Endothelial cell of umbilical vein (primary cell): ENCODE measurements at regions not wholly inside any gene's neighbourhood (a gene's known extent, or its start where the extent isn't known, plus 50 kb on each side); places are given as distances from the start of the nearest gene placed in this dataset.

Experiments used
- BruUV-seq: library from RNA; stranded (reverse); fragments of 400-500 nt; replicated peaks from 2 replicates; lab custom pipeline; 2021; lab: Mats Ljungman, UMichigan
- CTCF ChIA-PET: fragments of 300-600, 350-600 bp; sonication (Branson Sonifier 250); formaldehyde crosslinking; loops from one replicate; lab custom pipeline; 2021; ENCODE audit warnings: antibody characterized with exemption, inconsistent platforms; lab: Charles Lee
- POLR2A ChIA-PET: fragments of 300-600, 350-600 bp; sonication (Branson Sonifier 250); formaldehyde crosslinking; loops from one replicate; lab custom pipeline; 2021; ENCODE audit warnings: antibody characterized with exemption, inconsistent platforms; lab: Charles Lee
- DNase-seq: peaks from one replicate; pipeline ENCODE4 v3.0.0-alpha.2; 2011; ENCODE audit warnings: low read depth, low spot score
- FAIRE-seq: peaks from 2 replicates; lab custom pipeline; 2011; peaks lifted over from hg19 to GRCh38; lab: Jason Lieb, UNC
- H2AFZ ChIP-seq: 2 replicates; pipeline ENCODE4 v1.6.0; 2012; ENCODE audit warnings: low read depth, low read length, control low read depth, inconsistent platforms
- H3K27ac ChIP-seq: 2 replicates; pipeline ENCODE4 v1.5.1; 2011; ENCODE audit warnings: low read depth, mild to moderate bottlenecking, control low read depth, low read length, moderate library complexity; ENCODE audit not compliant: insufficient read depth
- H3K27me3 ChIP-seq, 2 experiments: 2 replicates each; pipeline versions ENCODE4 v1.6.0 to v1.6.1; 2011; ENCODE audit warnings: low read length in 2 of 2, mixed read lengths in 1 of 2; ENCODE audit not compliant: control insufficient read depth in 2 of 2, insufficient read depth in 2 of 2
- H3K36me3 ChIP-seq, 2 experiments: 2 replicates in 1 of 2; 3 replicates in 1 of 2; pipeline ENCODE4 v1.5.1; 2011; ENCODE audit warnings: low read length in 2 of 2, mild to moderate bottlenecking in 1 of 2, moderate library complexity in 1 of 2; ENCODE audit not compliant: control insufficient read depth in 2 of 2, insufficient read depth in 2 of 2; ENCODE audit errors: extremely low read depth in 1 of 2
- H3K4me1 ChIP-seq: 3 replicates; pipeline ENCODE4 v1.5.1; 2011; ENCODE audit warnings: mild to moderate bottlenecking, low read length; ENCODE audit not compliant: control insufficient read depth, insufficient read depth; ENCODE audit errors: extremely low read depth
- H3K4me2 ChIP-seq: 2 replicates; pipeline ENCODE4 v1.6.1; 2011; ENCODE audit warnings: low read length, control low read depth, mixed read lengths; ENCODE audit not compliant: insufficient read depth
- H3K4me3 ChIP-seq, 3 experiments: fragments of 200-600 bp in 1 of 3; sonication (generic), shearing (Covaris generic) in 1 of 3; replicated peaks in 1 of 3; 2 replicates each; pipeline ENCODE4 v1.5.1; 2011 to 2016; ENCODE audit warnings: control low read depth in 3 of 3, low read length in 3 of 3, mild to moderate bottlenecking in 2 of 3, inconsistent platforms in 1 of 3, low read depth in 1 of 3, moderate library complexity in 1 of 3; ENCODE audit not compliant: insufficient read depth in 1 of 3
- H3K79me2 ChIP-seq: 2 replicates; pipeline ENCODE4 v1.6.0; 2012; ENCODE audit warnings: low read length, inconsistent platforms; ENCODE audit not compliant: control insufficient read depth, insufficient read depth
- H3K9ac ChIP-seq: replicated peaks from 2 replicates; pipeline ENCODE3; 2011; ENCODE audit warnings: low read length, control low read depth; ENCODE audit not compliant: insufficient read depth; ENCODE audit errors: extremely low read depth
- H3K9me1 ChIP-seq: replicated peaks from 3 replicates; pipeline ENCODE4 v1.6.0; 2011; ENCODE audit warnings: mild to moderate bottlenecking, low read length; ENCODE audit not compliant: control insufficient read depth, insufficient read depth; ENCODE audit errors: extremely low read depth
- H3K9me3 ChIP-seq: replicated peaks from 2 replicates; pipeline ENCODE4 v1.5.1; 2012; ENCODE audit warnings: low read length, inconsistent platforms; ENCODE audit not compliant: control insufficient read depth, insufficient read depth
- H4K20me1 ChIP-seq: replicated peaks from 2 replicates; pipeline ENCODE3; 2011; ENCODE audit warnings: mild to moderate bottlenecking, low read length; ENCODE audit not compliant: control insufficient read depth, insufficient read depth; ENCODE audit errors: extremely low read depth
- CTCF ChIP-seq, 2 donors: IDR thresholded peaks; 1 replicate in 1 of 2; 2 replicates in 1 of 2; pipeline ENCODE4 v1.5.1; 2011; ENCODE audit warnings: low read length in 2 of 2, mild to moderate bottlenecking in 2 of 2, moderate library complexity in 2 of 2, control low read depth in 1 of 2, inconsistent platforms in 1 of 2, low read depth in 1 of 2; ENCODE audit not compliant: insufficient read depth in 1 of 2; ENCODE audit errors: extremely low read depth in 1 of 2
- EZH2 ChIP-seq: IDR thresholded peaks from 2 replicates; pipeline ENCODE4 v1.6.1; 2012; ENCODE audit warnings: borderline replicate concordance, low read depth, mild to moderate bottlenecking, moderate library complexity, low read length, inconsistent platforms; ENCODE audit not compliant: severe bottlenecking
- FOS ChIP-seq: IDR thresholded peaks from 2 replicates; pipeline ENCODE4 v1.6.1; 2011; ENCODE audit warnings: mild to moderate bottlenecking, low read length, moderate library complexity, borderline replicate concordance; ENCODE audit not compliant: insufficient read depth
- GATA2 ChIP-seq: IDR thresholded peaks from 2 replicates; pipeline ENCODE4 v1.7.0; 2011; ENCODE audit warnings: low read depth, mild to moderate bottlenecking, moderate library complexity, mixed read lengths, low read length; ENCODE audit not compliant: insufficient read length, insufficient read depth
- JUN ChIP-seq: IDR thresholded peaks from 2 replicates; pipeline ENCODE4 v1.6.1; 2011; ENCODE audit warnings: borderline replicate concordance, low read depth; ENCODE audit not compliant: insufficient read length, insufficient read depth
- MYC ChIP-seq: IDR thresholded peaks from one replicate; pipeline ENCODE4 v1.6.1; 2011; ENCODE audit warnings: mild to moderate bottlenecking, low read depth, low read length
- POLR2A ChIP-seq: IDR thresholded peaks from 2 replicates; pipeline ENCODE4 v1.6.1; 2012; ENCODE audit warnings: low read depth, mild to moderate bottlenecking, control low read depth, low read length
- POLR2AphosphoS5 ChIP-seq: IDR thresholded peaks from 2 replicates; pipeline ENCODE4 v1.6.1; 2012; ENCODE audit warnings: low read depth, mild to moderate bottlenecking, control low read depth, low read length, moderate library complexity; ENCODE audit not compliant: insufficient read depth
- dilution Hi-C: fragments of 300-500 bp; cut with MboI; formaldehyde crosslinking; loops from one replicate; pipeline ENCODE4 v1.15.0; 2019; ENCODE audit warnings: low sequenced_read_pairs; ENCODE audit not compliant: extremely low pct_ligation_motif_present
- intact Hi-C: fragments of 100-400 bp; cut with micrococcal nuclease; formaldehyde crosslinking; loops from one replicate; pipeline ENCODE4 v1.10.0; 2022
- TF ChIP-seq, protein P1 (sequence below): IDR thresholded peaks from 2 replicates; pipeline ENCODE4 v1.6.1; 2011; ENCODE audit not compliant: insufficient read depth, insufficient read length

DNA sequence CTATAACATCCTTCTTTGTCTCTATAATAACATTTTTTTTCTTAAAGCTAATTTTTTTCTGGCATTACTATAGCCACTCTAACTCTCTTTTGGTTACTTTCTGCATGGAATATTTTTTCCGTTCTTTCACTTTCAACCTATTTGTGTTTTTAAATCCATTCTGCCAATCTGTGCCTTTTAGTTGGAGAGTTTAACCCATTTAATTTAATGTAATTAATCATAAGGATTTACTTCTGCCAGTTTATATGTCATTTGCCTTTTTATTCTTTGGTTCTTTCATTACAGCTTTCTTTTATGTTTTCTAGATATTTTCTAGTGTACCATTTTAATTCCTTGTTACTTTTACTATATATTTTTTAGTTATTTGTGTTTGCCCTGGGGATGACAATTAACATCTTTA is 78.6 kb downstream of the TMEM270 start:
- no peak for TF ChIP-seq EZH2
- TF ChIP-seq, protein P1, sequence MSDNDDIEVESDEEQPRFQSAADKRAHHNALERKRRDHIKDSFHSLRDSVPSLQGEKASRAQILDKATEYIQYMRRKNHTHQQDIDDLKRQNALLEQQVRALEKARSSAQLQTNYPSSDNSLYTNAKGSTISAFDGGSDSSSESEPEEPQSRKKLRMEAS = no peak
- no peak for TF ChIP-seq FOS
- no peak for TF ChIP-seq POLR2A
- TF ChIP-seq MYC = no peak
- TF ChIP-seq CTCF (IDR thresholded peaks at IDR 0.05; ENCODE audit: extremely low read depth in 1 of 2, insufficient read depth in 1 of 2, low read depth in 1 of 2, low read length in 2 of 2) = no peak
- no peak for TF ChIP-seq GATA2
- TF ChIP-seq POLR2AphosphoS5 = no peak
- no peak for TF ChIP-seq JUN
- ChIA-PET POLR2A (no interaction called here), CTCF (interaction anchor here (1.0 kb wide), 1 partner anchor 78 kb away, joined by 3 read pairs; no protein-coding TSS in a partner anchor)
- peaks cover 10% of the 10 kb centered on the region for H3K4me1 ChIP-seq
- no peaks in the 10 kb centered on the region for H3K9me1 ChIP-seq
- no peak overlapping the region for H3K27ac ChIP-seq
- H3K27me3 ChIP-seq = no peaks in the 10 kb centered on the region
- H3K36me3 ChIP-seq = no peaks in the 10 kb centered on the region
- H4K20me1 ChIP-seq = no peaks in the 10 kb centered on the region
- no TSS peak for BruUV-seq
- DNase-seq = no peak
- H3K79me2 ChIP-seq = no peaks in the 10 kb centered on the region
- H3K9ac ChIP-seq = no peak overlapping the region
- no peak for FAIRE-seq
- intact Hi-C loops = no loop called here
- H3K4me2 ChIP-seq = no peak overlapping the region
- dilution Hi-C loops = no loop called here
- no peak overlapping the region for H3K4me3 ChIP-seq
- H3K9me3 ChIP-seq = no peaks in the 10 kb centered on the region
- H2AFZ ChIP-seq = no peak overlapping the region
